ENCODE measurements at regions not wholly inside any gene's neighbourhood (a gene's known extent, or its start where the extent isn't known, plus 50 kb on each side); places are given as distances from the start of the nearest gene placed in this dataset.

DNA sequence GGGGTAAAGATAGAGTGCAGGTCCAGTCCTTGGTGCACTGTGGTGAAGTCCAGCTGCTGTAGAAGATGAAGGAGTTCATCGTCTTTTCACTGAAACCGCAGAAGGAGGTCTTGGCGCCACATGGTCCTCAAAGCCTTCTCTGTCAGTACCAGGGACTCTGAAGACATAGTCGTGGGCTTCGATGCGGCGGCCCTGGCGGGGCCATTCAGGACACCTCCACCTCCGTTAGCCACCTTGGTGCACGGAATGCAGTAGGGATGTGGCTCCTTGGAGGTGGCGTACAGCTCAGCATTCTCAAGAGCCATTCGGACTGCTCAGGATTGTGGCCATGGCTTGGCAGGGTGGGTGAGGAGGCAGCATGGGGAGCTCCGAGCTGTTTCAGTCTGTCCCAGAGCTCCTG is 418.8 kb downstream of the SUCLG1 start:
- peaks cover 32% of the 10 kb centered on the region for H3K27me3 ChIP-seq (ENCODE audit: low read length)
- no peaks in the 10 kb centered on the region for H3K4me1 ChIP-seq (ENCODE audit: insufficient read depth, low read length)
- no TSS peak for BruUV-seq (replicated peaks)
- no peak for TF ChIP-seq EZH2phosphoT487 (IDR thresholded peaks at IDR 0.05; ENCODE audit: borderline replicate concordance, low read length)
- H3K27ac ChIP-seq (ENCODE audit: low read length): no peak overlapping the region
- H2AFZ ChIP-seq (ENCODE audit: low read length): no peak overlapping the region
- H3K79me2 ChIP-seq (ENCODE audit: low read length): no peaks in the 10 kb centered on the region
- H3F3A ChIP-seq (ENCODE audit: low read length, unreplicated experiment): no peaks in the 10 kb centered on the region
- H3K9me3 ChIP-seq (ENCODE audit: low read length): no peaks in the 10 kb centered on the region
- no peak overlapping the region for H3K4me3 ChIP-seq (ENCODE audit: low read length)
- no peak overlapping the region for H3K4me2 ChIP-seq (ENCODE audit: low read length)
- H3K36me3 ChIP-seq (ENCODE audit: low read depth, low read length): no peaks in the 10 kb centered on the region
- ChIA-PET POLR2A (ENCODE audit: unreplicated experiment) (no interaction called here), CTCF (no interaction called here)
- no peaks in the 10 kb centered on the region for H4K20me1 ChIP-seq (ENCODE audit: low read length)
- intact Hi-C loops (cut with micrococcal nuclease): no loop called here
- H3K9ac ChIP-seq (ENCODE audit: low read length): no peak overlapping the region
- DNase-seq: no peak
- no peaks in the 10 kb centered on the region for H3K9me2 ChIP-seq (replicated peaks; ENCODE audit: low read length)
- ATAC-seq: no peak

DNA sequence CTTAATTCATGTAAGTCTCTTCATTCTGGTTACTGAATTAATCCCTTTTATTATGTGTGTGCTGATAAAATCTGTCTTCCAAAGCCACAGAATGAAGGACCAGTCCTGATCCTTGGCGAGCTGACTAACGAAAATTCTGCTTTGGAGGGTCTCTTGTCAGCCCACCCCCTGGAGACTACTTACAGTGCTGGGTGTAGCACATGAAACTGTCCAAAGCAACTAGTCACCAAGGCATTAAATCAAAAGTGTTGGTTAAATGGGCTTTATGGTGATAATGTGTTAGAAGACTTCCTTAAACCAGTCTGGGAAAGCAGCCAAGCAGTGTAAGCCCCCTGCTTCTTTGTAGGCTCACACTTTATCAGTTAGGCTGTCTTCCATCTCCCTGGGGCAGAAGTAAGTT is 420.2 kb downstream of the SUCLG1 start:
- Histone ChIP-seq H3K9ac (ENCODE audit: low read length) (no peak overlapping the region), H3K27me3 (ENCODE audit: low read length) (peaks cover 21% of the 10 kb centered on the region), H3K79me2 (ENCODE audit: low read length) (no peaks in the 10 kb centered on the region), H4K20me1 (ENCODE audit: low read length) (no peaks in the 10 kb centered on the region), H3K27ac (ENCODE audit: low read length) (no peak overlapping the region), H3K36me3 (ENCODE audit: low read depth, low read length) (no peaks in the 10 kb centered on the region), H2AFZ (ENCODE audit: low read length) (no peak overlapping the region), H3K9me3 (ENCODE audit: low read length) (no peaks in the 10 kb centered on the region), H3K4me3 (ENCODE audit: low read length) (no peak overlapping the region), H3K4me1 (ENCODE audit: insufficient read depth, low read length) (no peaks in the 10 kb centered on the region), H3K9me2 (replicated peaks; ENCODE audit: low read length) (no peaks in the 10 kb centered on the region), H3K4me2 (ENCODE audit: low read length) (no peak overlapping the region), H3F3A (ENCODE audit: low read length, unreplicated experiment) (no peaks in the 10 kb centered on the region)
- BruUV-seq (replicated peaks): no TSS peak
- TF ChIP-seq EZH2phosphoT487 (IDR thresholded peaks at IDR 0.05; ENCODE audit: borderline replicate concordance, low read length) (no peak), CTCF (conservative IDR thresholded peaks at IDR 0.05; ENCODE audit: low read depth, low read length) (no peak), EZH2 (IDR thresholded peaks at IDR 0.05; ENCODE audit: low read length, unreplicated experiment) (no peak)
- DNase-seq (no peak), ATAC-seq (no peak)
- CTCF ChIA-PET: no interaction called here
- POLR2A ChIA-PET (ENCODE audit: unreplicated experiment): no interaction called here
- intact Hi-C loops (cut with micrococcal nuclease): no loop called here

DNA sequence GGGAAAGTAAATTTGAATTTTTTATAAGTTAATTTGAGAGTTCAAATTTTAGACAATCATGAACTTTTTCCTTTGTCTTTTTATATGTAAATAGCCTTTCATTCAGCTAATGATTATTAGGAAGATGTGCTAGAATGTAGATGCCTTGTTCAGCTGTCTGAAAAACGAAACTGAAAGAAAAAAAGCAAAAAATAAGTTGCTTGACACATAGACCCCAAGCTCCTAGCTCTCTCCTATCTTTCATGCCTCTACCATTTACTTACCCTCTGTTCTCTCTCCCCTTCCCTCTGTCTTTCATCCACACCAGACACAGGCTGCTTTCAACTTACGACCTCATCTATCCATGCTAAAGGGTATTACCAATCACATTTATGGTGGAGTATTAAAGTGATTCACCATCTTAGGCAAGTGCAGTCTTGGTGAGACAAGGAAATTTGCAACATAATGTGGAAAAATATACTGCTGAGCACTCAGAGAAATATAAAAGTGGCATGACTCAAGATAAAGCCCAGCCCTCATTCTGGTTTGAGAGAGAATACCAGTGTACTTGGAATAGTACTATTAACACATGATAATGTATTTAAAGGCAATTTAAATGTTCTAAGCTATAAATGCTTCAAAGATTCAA is 425.6 kb downstream of the SUCLG1 start:
- no peak for ATAC-seq

More for the DNA sequence above, 425.6 kb downstream of the SUCLG1 start:
- no peaks in the 10 kb centered on the region for H3F3A ChIP-seq (ENCODE audit: low read length, unreplicated experiment)
- H2AFZ ChIP-seq (ENCODE audit: low read length): no peak overlapping the region
- H3K4me3 ChIP-seq (ENCODE audit: low read length): no peak overlapping the region
- no peak for TF ChIP-seq CTCF (conservative IDR thresholded peaks at IDR 0.05; ENCODE audit: low read depth, low read length)
- TF ChIP-seq EZH2phosphoT487 (IDR thresholded peaks at IDR 0.05; ENCODE audit: borderline replicate concordance, low read length): no peak
- no peak for TF ChIP-seq EZH2 (IDR thresholded peaks at IDR 0.05; ENCODE audit: low read length, unreplicated experiment)
- peaks cover 6% of the 10 kb centered on the region for H3K27me3 ChIP-seq (ENCODE audit: low read length)
- H4K20me1 ChIP-seq (ENCODE audit: low read length): no peaks in the 10 kb centered on the region
- ChIA-PET POLR2A (ENCODE audit: unreplicated experiment) (no interaction called here), CTCF (no interaction called here)
- H3K9me2 ChIP-seq (replicated peaks; ENCODE audit: low read length): no peaks in the 10 kb centered on the region
- intact Hi-C loops (cut with micrococcal nuclease): no loop called here
- H3K4me2 ChIP-seq (ENCODE audit: low read length): no peak overlapping the region
- no peak overlapping the region for H3K27ac ChIP-seq (ENCODE audit: low read length)
- BruUV-seq (replicated peaks): no TSS peak
- H3K9ac ChIP-seq (ENCODE audit: low read length): no peak overlapping the region
- no peaks in the 10 kb centered on the region for H3K9me3 ChIP-seq (ENCODE audit: low read length)
- no peaks in the 10 kb centered on the region for H3K4me1 ChIP-seq (ENCODE audit: insufficient read depth, low read length)
- no peaks in the 10 kb centered on the region for H3K36me3 ChIP-seq (ENCODE audit: low read depth, low read length)
- H3K79me2 ChIP-seq (ENCODE audit: low read length): no peaks in the 10 kb centered on the region
- DNase-seq: no peak
